Inflammatory macrophage treated with lipopolysaccharide for 1 hour (primary cell): ENCODE measurements at regions not wholly inside any gene's neighbourhood (a gene's known extent, or its start where the extent isn't known, plus 50 kb on each side); places are given as distances from the start of the nearest gene placed in this dataset.
"Not testable (repeated sequence)": the region's sequence is repeated elsewhere in the genome, so short reads cannot be mapped to it uniquely, and the experiment has no call there.

Experiments
- DNase-seq, 2 donors: peaks; one replicate each; pipeline ENCODE4 v3.0.0-alpha.2; 2020 to 2022

DNA sequence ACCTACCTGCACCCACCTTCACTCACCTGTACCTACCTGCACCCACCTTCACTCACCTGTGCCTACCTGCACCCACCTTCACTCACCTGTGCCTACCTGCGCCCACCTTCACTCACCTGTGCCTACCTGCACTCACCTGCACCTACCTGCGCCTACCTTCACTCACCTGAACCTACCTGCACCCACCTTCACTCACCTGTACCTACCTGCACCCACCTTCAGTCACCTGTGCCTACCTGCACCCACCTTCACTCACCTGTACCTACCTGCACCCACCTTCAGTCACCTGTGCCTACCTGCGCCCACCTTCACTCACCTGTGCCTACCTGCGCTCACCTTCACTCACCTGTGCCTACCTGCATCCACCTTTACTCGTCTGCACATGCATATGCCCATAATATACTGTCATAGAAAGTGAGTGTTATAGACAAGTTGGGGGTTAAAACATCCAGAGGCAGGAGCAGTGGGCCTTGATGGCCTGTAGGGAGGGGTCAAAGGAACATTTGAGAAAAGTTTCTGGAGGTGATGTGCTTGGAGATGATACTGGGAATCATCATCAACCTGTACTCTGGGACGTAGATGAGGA, 232.9 kb upstream of the ZFP64 start:
- not testable (repeated sequence) for DNase-seq

DNA sequence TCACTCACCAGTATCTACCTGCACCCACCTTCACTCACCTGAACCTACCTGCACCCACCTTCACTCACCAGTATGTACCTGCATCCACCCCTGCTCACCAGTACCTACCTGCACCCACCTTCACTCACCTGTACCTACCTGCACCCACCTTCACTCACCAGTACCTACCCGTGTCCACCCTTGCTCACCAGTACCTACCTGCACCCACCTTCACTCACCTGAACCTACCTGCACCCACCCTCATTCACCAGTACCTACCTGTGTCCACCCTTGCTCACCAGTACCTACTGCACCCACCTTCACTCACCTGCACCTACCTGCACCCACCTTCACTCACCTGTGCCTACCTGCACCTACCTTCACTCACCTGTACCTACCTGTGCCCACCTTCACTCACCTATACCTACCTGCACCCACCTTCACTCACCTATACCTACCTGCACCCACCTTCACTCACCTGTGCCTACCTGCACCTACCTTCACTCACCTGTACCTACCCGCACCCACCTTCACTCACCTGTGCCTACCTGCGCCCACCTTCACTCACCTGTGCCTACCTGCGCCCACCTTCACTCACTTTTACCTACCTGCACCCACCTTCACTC, 232.1 kb upstream of the ZFP64 start:
- not testable (repeated sequence) for DNase-seq

DNA sequence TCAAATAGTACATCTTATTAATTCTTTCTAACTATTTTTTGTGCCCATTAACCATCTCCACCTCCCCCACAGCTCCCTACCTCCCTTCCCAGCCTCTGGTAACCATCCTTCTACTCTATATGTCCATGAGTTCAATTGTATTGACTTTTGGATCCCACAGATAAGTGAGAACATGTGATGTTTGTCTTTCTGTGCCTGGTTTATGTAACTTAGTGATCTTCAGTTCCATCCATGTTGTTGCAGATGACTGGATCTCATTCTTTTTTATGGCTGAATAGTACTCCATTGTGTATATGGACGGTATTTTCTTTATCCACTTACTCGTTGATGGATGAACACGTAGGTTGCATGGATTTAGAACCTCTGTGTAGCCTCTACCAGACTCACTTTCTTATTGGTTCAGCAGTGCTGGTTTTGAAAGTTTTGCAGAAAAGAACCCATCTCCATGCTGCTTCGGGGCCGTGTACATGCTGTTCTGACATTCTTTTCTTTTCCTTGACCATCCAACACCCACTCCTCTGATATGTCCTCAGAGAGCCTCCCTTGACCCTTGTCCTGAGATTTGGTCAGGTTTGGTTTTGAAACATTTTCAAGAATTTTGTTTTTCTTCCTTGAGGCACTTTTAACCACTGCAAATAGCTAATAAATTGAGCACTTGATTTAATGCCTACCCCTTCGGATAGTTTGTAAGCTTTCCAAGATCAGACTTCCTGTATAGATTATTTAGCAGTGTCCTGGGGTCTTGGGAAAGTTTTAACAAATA, 231.2 kb upstream of the ZFP64 start:
- DNase-seq: no peak

DNA sequence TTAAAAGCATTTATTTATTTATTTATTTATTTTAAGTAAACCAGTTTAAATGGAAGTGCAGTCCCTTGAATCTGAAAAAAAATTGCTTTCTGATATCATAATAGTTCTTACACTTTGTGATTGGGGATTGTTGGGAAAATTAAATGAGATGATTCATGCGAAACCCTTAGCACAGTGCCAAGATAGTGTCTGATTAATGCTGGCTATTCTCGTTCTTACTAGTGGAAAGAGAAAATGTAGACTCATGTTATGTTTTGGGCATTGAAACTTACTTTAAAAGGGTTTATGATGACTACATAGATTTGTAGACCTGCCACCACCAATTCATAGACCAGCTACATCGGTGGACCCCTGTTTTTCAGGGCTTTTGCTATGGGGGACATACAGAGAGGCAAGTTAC, 229.2 kb upstream of the ZFP64 start:
- DNase-seq: no peak

DNA sequence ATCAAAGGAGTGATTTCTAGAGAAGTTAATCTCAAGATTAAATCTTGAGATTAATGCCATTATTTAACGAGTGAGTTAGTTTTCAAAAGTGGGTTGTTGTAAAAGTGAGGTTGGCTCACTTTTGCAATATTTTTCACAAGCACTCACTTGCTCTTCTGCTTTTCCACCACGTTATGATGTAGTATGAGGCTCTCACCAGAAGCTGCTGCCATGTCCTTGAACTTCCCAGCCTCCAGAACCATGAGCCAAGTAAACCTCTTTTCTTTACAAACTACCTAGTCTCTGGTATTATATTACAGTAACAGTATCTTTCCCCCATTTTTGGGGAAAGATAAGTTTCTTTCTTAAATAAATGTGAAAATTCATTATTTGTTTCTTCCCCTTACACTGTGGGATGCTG, 227.6 kb upstream of the ZFP64 start:
- DNase-seq: no peak

DNA sequence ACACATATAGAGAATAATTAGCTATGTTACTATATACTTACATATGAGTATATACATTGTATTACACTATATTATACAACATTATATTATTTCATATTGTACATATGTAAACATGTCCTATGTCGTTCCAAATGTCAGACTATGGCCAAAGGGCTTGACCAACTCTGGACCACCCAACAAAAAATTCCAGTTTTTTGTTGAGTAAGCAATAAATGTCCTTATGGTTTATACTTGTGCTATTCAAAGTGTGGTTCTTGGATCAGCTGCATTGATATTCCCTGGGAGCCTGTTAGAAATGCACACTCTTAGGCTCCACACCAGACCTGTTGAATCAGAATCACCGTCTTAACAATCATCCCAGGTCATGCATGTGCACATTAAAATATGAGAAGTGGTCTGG, 225.4 kb upstream of the ZFP64 start:
- DNase-seq: no peak

DNA sequence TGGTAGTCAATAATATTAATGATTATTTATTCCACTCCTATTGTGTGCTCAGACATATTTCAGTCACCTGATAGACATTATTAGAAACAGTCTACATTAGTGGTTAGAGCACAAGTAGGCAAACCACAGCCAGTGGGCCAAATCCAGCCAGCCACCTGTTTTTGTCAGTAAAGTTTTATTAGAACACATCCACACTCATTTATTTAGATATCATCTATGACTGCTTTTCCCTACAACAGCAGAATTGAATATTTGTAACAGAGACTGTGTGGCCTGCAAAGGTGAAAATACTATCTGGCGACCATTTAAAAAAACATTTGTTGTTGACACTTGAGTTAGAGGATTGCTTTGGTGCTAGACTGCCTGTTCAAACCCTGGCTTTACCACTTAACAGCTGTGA, 220.0 kb upstream of the ZFP64 start:
- DNase-seq: no peak

DNA sequence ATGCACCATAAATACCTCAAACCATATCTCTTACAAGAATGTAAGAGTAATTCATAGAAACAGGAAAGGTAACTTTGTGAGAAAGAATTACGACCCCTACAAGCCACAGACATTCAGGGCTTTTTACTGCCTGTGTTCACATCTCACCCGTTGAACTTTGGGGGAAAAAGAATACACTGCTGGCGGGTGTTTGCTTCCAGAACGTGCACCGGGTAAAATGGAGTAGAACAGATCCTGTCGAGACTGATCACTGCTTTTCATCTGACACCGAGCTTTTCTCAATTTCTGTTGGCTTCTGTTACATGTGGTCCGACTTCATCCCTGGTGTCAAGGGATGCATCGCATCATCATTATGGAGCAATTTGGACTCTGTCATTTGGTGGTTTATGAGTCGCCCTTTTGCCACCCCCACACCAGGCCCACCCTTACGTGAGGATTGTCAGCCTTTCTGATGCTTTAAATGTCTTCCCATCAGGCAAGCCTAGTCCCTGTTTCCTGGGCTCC, 219.2 kb upstream of the ZFP64 start:
- DNase-seq: no peak

DNA sequence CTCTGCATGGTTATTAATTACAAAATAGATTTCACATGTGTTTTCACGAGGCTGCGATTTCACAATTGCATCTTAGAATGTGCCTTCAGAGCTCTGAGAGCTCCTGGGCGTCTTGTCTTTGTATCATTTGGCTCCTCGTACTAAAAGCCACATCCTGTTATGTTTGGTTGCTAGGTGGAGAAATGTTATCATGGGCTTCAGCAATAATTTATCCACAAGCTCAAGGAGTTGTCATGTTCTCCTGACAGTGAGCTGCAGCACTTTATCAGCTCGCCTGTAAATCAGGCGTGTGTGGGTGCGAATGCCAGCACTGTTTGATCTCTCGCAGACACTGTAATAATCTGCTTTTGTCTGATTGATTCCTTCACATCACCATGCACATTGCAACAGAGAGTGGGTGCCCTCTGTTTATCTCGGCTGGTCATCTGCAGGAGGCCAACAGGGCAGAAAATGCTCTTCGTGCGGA, 218.6 kb upstream of the ZFP64 start:
- DNase-seq: peak in 1 of 2 donors; percentile 33

DNA sequence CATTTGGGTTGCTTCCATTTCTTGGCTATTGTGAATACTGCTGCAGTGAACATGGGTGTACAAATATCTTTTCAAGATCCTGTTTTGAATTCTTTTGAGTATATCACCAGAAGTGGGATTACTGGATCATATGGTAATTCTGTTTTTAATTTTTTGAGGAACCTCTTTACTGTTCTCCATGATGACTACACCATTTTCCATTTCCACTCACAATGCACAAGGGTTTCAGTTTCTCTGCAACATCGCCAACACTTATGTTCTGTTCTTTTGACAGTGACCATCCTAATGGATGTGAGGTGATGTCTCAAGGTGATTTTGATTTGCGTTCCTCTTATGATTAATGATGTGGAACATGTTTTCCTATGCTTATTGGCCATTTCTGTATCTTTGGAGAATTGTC, 214.4 kb upstream of the ZFP64 start:
- DNase-seq: peak in 1 of 2 donors; percentile 29

DNA sequence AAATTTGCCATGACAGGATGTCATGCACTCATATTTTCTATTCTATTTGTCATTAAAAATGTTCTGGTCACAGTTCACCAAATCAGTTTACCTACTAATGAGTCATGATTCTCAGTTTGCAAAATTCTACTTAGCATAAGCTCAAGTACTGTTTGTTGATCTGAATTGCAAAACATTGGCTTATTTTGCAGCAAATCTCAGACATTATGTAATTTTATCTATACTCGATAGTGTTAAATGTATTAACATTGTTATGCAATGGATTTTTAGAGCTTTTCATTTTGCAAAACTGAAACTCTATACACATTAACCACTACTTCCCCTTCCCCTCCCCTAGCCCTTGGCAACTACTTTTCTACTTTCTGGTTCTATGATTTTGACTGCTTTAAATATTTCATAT, 213.8 kb upstream of the ZFP64 start:
- peak; percentile 32 to 69 for DNase-seq

DNA sequence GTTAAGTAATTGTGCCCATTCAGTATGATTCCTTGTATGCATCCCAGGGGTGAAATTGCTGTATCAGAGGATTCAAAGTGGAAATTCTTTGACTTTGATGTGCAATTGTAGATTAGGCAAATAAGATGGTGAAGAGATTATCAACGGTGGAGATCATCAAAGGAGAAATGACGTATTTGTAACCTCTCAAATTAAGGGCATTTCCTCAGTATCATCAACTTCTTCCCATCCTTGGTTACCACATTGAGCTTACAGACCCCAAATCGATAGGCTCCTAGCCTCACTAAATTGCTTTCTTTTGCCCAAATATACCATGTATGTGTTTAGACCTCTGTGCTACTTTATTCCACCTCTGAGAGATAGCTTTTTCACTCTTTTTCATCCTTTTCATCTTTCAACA, 213.1 kb upstream of the ZFP64 start:
- DNase-seq: no peak

DNA sequence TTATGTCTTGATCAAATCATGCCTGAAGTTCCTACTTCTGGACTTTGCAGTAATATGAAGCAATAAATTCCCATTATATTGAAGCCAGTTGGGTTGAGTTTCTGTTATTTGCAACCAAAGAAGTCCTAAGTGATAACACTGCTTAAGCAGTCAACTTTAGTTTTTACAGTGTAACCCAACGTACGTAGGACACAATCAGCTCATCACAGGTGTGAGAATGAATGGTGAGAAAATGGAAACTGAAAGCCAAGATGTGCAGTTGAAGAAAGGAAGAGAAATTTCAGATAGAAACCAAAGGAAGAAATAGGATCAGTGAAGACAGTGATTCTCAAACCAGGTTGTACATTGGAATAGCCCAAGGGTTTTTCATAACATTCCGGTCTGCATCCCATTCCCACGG, 211.4 kb upstream of the ZFP64 start:
- DNase-seq: no peak

DNA sequence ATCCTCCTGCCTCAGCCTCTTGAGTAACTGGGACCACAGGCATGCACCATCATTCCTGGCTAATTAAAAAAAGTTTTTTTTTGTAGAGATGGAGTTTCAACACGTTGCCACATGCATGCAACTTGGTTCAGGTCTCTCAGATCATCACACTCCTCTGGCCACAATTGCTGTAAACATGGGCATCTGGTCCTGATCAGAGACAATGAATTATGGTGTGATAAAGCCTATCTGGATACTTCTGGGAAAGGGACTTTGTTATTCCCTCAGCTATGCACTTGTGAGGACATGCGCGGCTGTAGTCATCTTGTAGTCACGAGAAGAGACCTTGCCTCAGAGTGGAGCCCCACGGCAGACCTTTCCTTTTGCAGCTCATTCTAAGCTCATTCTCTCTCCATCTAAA, 210.9 kb upstream of the ZFP64 start:
- DNase-seq: no peak

DNA sequence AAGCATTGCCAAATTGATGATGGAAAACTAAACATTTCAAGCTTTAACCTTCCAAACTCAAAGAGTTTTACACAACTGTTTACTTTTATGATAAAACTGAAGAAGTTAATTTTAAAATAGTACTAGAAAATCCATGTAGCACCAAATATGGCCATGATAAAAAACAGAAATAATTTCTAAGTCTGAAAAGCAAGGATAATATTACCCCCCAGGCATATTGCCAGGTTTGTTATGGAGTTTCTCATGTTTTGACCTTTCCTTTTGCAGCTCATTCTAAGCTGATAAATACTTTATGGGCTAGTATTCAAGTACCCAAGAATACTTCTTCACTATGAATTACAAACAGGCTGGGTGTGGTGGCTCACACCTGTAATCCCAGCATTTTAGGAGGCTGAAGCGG, 209.9 kb upstream of the ZFP64 start:
- no peak for DNase-seq

DNA sequence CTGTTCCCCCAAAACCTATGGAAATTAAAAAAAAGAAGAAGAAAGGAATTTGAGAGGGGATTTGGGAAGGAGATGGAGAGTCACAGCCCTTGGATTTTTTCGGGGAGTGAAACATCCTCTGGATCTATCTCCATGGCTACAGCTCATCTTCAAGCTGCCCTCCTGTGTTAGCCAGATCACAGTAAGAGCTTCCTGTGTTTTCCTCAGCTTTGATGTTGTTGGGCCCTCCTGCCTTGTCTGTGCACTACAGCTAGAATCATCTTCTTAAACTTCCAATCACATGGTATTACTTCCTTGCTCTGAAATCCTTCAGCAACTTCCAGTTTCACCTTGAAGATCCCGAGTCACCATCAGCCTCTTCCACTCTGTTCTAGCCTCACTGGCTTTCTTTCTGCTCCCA, 207.8 kb upstream of the ZFP64 start:
- DNase-seq: no peak

DNA sequence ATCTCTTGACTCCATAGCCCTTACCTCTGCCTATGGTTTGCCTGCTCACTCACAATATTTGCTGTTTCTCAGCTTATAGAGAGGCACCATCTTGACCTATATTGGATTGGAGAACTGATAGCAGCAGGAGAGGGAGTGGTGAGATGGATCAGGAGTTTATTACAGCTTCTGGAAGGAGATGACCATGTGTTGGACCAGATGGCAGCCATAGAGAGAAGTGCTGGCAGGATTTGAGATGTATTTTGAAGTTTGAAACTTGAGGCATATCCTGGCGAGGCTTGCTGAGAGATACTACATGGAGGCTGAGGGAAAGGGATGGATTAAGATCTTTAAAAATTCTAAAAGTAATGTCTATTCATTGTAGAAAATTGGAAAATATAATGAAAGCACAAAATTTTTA, 198.0 kb upstream of the ZFP64 start:
- DNase-seq: no peak

DNA sequence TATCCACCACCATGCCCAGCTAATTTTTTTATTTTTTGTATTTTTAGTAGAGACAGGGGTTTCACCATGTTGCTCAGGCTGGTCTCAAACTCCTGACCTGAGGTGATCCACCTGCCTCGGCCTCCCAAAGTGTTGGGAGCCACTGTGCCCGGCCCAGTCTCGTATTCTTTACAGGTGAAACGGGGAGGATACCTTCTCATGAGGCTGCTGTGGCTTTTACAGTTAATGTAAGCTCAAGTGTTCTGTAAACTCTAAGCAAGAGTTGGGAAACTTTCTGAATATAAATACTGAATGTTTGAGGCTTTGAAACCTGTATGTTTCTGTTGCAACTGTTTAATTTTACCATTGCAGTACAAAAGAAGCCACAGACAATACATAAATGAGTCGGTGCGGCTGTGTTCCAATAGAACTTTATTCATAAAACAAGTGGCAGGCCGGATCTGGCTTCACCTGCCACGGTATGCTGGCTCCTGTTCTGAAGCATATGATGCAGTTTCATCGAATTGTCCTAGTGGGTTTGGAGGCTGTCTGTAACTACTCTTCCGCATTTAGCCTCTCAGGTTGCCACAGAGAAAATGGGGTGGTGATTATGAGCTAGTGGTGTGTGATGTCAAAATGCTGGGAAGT, 192.5 kb upstream of the ZFP64 start:
- no peak for DNase-seq

DNA sequence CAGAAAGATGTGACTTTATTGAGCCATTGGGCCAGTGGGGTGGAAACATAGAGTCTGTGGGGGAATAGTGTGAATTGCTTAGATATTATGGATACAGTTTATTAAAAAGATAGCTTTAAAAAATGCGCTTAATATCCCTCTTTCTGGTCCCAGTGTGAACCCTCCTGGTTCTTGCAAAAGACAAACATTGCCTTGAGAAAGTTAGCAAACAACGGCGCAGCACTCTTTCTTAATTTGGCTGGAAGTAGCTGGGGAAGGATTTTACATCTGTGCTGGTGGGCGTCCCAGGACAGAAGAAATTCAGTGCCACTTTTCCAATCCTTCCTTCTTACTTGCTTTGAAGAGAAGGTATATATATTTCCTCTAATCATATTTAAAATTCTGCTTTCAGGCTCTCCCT, 191.4 kb upstream of the ZFP64 start:
- no peak for DNase-seq

DNA sequence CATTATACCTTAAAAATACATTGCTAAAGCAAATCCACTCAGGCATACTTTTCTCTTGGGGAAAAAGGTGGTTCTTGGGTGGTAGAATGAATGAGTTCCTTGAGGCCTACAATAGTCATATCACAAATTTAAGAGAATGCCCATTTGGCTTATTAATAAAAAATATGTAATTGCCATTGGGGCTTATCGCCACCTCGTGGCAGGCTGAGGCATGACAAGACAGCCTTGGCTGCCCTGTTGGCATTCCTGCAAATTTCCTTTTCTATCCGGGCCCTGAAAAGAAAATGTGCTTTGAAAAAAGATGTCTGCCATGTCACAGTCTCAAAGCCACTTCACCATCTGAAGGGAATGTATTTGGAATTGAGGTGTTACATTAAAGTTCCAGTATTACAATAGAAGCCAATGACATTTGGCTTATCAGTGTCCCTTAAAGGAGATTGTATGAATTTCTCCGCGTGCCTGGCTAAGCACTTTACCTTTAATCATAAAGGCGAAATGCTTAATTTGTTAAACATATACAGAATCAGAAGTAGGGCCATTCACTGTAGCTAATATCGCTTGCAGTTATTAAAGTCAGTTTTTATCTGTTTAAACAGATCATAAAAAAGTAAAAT, 188.3 kb upstream of the ZFP64 start:
- DNase-seq: peak; percentile 2 to 52

DNA sequence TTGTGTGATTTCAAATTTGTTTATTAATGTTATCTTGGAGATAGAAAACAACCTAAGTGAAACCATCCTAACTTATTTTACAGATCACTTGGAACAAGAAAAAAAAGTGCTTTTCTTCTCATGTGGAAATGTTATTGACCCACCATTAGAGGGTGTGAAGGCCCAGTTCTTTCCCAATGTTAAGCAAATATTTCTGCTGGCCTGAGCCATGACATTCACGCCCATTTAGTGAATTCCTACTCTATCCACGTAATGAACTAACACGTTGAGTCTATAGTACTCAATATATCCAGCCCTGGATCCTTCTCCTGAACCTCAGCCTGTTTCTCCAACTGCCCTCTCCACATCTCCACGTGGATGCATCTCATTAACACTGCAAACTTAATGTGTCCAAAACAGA, 180.6 kb upstream of the ZFP64 start:
- no peak for DNase-seq

DNA sequence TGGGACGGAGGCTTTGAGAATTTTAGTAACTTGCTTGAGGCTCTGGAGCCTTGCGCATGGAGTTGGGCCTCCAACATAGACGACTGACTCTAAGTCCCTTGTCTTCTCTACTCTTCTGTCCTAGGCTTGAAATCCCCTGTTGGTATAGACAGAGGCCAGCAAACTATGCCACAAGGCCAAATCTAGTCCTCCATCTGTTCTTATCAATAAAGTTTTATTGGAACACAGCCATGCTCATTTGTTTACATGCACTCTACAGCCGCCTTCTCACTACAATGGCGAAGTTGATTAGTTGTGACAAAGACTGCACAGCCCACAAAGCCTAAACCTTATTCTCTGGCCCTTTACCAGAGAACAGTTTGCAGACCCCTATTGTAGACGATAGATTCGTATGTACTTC, 174.1 kb upstream of the ZFP64 start:
- no peak for DNase-seq

DNA sequence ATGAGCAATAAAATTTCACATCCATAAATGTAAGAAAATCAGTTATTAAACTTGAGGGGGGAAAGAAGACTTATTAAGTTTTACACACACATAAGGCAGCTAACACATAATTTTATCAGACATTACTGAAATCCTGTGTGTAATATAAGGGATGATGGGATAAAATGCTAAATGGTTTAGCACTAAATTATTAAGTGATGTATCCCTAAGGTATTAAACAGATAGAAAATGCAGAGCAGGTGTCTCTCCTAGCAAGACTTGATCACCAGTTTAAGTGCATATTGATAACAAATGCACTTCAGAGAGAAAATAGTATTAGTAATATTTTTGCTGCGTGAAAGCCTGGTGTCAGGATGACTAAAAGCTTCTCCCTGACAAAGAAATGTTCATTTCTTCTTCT, 172.8 kb upstream of the ZFP64 start:
- no peak for DNase-seq
